CD4-positive, alpha-beta T cell treated with Interleukin-4 for 1 hour (primary cell): ENCODE measurements at regions not wholly inside any gene's neighbourhood (a gene's known extent, or its start where the extent isn't known, plus 50 kb on each side); places are given as distances from the start of the nearest gene placed in this dataset.
A peak's percentile ranks its signal among the peaks of the same experiment; 100 is the strongest.

Experiments used
- DNase-seq, 2 donors: peaks; one replicate each; pipeline ENCODE4 v3.0.0-alpha.2; 2020 to 2022

GRCh38 chr2:147709655-147710054, 135.2 kb upstream of the ACVR2A start:
- no peak for DNase-seq

- DNase-seq: no peak
Observed at GRCh38 chr2:147703171-147703570, 141.7 kb upstream of the ACVR2A start.

GRCh38 chr2:147698166-147698565, 146.7 kb upstream of the ACVR2A start:
- no peak for DNase-seq

GRCh38 chr2:147696426-147696825, 148.4 kb upstream of the ACVR2A start:
- no peak for DNase-seq

GRCh38 chr2:147689220-147689909, 155.5 kb upstream of the ACVR2A start:
- DNase-seq: peak; percentile 14 to 41

GRCh38 chr2:147688242-147688641, 156.6 kb upstream of the ACVR2A start:
- DNase-seq: no peak

- no peak for DNase-seq
Observed at GRCh38 chr2:147686365-147686764, 158.5 kb upstream of the ACVR2A start.

- DNase-seq: no peak
Observed at GRCh38 chr2:147684903-147685302, 159.9 kb upstream of the ACVR2A start.

GRCh38 chr2:147683380-147683779, 161.4 kb upstream of the ACVR2A start:
- DNase-seq: no peak

GRCh38 chr2:147681093-147681492, 163.7 kb upstream of the ACVR2A start:
- no peak for DNase-seq

GRCh38 chr2:147679955-147680531, 164.8 kb upstream of the ACVR2A start:
- DNase-seq: no peak

- DNase-seq: no peak
Observed at GRCh38 chr2:147679191-147679954, 165.5 kb upstream of the ACVR2A start.

GRCh38 chr2:147665105-147665504, 179.7 kb upstream of the ACVR2A start:
- no peak for DNase-seq

- DNase-seq: peak in 1 of 2 donors; percentile 45
Observed at GRCh38 chr2:147663962-147664361, 180.9 kb upstream of the ACVR2A start.

- peak in 1 of 2 donors; percentile 60 for DNase-seq
Observed at GRCh38 chr2:147663153-147663961, 181.5 kb upstream of the ACVR2A start.

- no peak for DNase-seq
Observed at GRCh38 chr2:147662221-147662620, 182.6 kb upstream of the ACVR2A start.

- DNase-seq: no peak
Observed at GRCh38 chr2:147660680-147661079, 184.1 kb upstream of the ACVR2A start.

GRCh38 chr2:147659051-147659450, 185.8 kb upstream of the ACVR2A start:
- no peak for DNase-seq

GRCh38 chr2:147657086-147658000, 187.5 kb upstream of the ACVR2A start:
- no peak for DNase-seq

- DNase-seq: no peak
Observed at GRCh38 chr2:147649998-147650397, 194.8 kb upstream of the ACVR2A start.

- no peak for DNase-seq
Observed at GRCh38 chr2:147649286-147649685, 195.5 kb upstream of the ACVR2A start.

GRCh38 chr2:147648471-147648870, 196.4 kb upstream of the ACVR2A start:
- DNase-seq: no peak
